Mucosa of stomach (tissue), 1 donor: ENCODE measurements at regions not wholly inside any gene's neighbourhood (a gene's known extent, or its start where the extent isn't known, plus 50 kb on each side); places are given as distances from the start of the nearest gene placed in this dataset.

ENCODE experiments used
- H3K27me3 ChIP-seq: one replicate; pipeline ENCODE4 v1.7.0; 2013; ENCODE audit warnings: mild to moderate bottlenecking, low read length; ENCODE audit not compliant: control insufficient read depth, insufficient read depth
- H3K36me3 ChIP-seq: one replicate; pipeline ENCODE4 v1.7.0; 2013; ENCODE audit warnings: low read length; ENCODE audit not compliant: control insufficient read depth, insufficient read depth
- H3K4me1 ChIP-seq: one replicate; pipeline ENCODE4 v1.7.0; 2013; ENCODE audit warnings: mild to moderate bottlenecking, low read length; ENCODE audit not compliant: control insufficient read depth, insufficient read depth
- H3K4me3 ChIP-seq: one replicate; pipeline ENCODE4 v1.7.0; 2013; ENCODE audit warnings: low read length
- H3K9ac ChIP-seq: one replicate; pipeline ENCODE4 v1.7.0; 2013; ENCODE audit warnings: mild to moderate bottlenecking, low read length, moderate library complexity
- H3K9me3 ChIP-seq: one replicate; pipeline ENCODE4 v1.7.0; 2013; ENCODE audit warnings: mild to moderate bottlenecking, low read length, moderate library complexity; ENCODE audit not compliant: control insufficient read depth
- donor health status: Pancreatic carcinoma.

DNA sequence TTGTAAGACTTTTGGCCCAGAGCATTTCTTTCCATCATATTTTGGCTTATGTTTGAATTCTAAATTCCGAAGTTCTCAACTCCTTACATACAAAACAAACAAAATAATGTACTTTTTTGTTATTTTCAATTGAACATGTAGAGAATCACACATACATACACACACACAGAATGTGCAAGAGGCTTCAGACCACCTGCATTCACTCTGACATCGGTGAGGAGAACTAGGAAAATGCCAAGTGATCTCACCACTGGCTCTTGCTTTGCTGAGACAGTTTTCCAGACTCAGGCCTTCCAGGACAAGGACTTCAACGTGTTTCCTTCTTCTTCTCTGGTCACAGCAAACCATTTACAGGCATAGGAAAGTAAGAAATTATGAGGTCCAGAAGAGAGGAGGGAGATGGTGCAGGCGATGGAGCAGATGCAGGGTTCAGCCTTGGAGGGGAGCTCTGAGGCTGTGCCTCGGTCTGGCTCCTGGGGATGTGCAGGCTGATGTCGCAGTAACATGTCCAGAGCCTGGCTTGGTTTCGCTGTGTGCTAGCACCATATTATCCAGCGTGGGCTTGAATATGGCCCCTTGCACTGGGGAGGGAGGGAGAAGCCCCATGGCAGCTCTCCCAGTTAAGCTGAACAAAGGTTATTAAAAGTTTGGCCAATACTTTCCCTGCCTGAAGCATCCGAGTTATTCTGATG is 93.4 kb downstream of the DACT2 start:
- no peak overlapping the region for H3K4me3 ChIP-seq
- H3K27me3 ChIP-seq, result peaks cover 8% of the 10 kb centered on the region
- no peak overlapping the region for H3K9ac ChIP-seq
- no peaks in the 10 kb centered on the region for H3K36me3 ChIP-seq
- H3K9me3 ChIP-seq, result no peaks in the 10 kb centered on the region
- no peaks in the 10 kb centered on the region for H3K4me1 ChIP-seq

DNA sequence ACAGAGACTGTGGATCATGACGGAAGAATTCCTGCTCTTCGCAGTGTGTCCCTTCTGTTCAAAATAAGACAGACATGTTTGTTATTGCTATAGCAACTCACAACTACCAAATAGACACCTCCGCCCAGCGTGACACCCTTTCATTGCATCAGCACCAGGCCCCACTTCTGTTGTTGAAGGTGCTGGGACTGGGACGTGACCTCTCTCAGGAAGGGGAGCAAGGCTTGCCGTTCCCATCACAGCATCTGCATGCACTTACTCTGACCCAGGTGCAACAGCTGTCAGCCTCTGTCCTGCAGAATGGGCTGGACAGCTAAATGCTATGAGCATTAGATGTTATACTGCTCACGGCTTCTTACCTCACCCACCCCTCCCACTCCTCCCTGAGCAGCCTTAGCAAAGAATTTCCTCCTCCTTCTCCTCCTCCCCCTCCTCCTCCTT is 94.1 kb downstream of the DACT2 start:
- Histone ChIP-seq H3K9me3 (no peaks in the 10 kb centered on the region), H3K4me3 (no peak overlapping the region), H3K27me3 (peaks cover 8% of the 10 kb centered on the region), H3K4me1 (no peaks in the 10 kb centered on the region), H3K36me3 (no peaks in the 10 kb centered on the region), H3K9ac (no peak overlapping the region)

DNA sequence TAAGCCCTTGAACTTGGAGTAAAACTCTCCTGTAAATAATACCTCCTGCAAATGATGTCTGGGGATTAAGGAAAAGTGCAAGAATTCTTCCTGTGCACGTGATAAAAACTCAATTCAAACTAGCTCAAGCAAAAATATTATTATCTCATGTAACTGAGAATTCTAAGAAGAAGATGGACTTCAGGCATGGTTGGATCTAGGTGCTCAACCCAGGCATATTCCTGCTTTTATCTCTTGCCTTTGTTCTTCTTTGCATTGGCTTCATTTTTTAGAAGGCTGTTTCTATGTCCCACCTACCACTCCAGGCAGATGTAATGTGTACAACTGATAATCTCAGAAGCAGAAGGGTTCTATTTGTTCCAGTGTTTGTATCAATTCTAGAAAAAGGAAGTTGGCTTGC is 95.8 kb downstream of the DACT2 start:
- Histone ChIP-seq H3K9me3 (no peaks in the 10 kb centered on the region), H3K36me3 (no peaks in the 10 kb centered on the region), H3K27me3 (peaks cover 4% of the 10 kb centered on the region), H3K4me1 (no peaks in the 10 kb centered on the region), H3K9ac (no peak overlapping the region), H3K4me3 (no peak overlapping the region)

DNA sequence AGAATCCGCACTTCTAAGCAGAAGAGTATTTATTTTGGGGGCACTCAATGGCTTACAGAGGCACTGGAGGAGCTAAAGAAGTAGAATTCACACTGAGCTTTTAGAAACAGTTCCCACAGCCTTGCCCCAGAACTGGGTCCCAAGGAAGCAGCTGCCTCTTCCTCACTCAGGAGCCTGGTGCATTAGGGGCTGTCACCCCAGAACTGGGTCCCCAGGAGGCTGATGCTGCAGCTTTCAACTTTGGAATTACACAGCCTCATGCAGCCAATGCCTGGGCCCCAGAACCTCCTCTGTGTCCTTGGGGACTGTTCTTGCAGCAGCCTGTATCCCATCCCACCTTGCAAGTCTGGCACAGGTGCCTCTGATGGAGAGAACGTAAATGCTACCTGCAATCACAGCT is 96.4 kb downstream of the DACT2 start:
- Histone ChIP-seq H3K9ac (no peak overlapping the region), H3K4me3 (no peak overlapping the region), H3K36me3 (no peaks in the 10 kb centered on the region), H3K9me3 (no peaks in the 10 kb centered on the region), H3K27me3 (peaks cover 3% of the 10 kb centered on the region), H3K4me1 (no peaks in the 10 kb centered on the region)

DNA sequence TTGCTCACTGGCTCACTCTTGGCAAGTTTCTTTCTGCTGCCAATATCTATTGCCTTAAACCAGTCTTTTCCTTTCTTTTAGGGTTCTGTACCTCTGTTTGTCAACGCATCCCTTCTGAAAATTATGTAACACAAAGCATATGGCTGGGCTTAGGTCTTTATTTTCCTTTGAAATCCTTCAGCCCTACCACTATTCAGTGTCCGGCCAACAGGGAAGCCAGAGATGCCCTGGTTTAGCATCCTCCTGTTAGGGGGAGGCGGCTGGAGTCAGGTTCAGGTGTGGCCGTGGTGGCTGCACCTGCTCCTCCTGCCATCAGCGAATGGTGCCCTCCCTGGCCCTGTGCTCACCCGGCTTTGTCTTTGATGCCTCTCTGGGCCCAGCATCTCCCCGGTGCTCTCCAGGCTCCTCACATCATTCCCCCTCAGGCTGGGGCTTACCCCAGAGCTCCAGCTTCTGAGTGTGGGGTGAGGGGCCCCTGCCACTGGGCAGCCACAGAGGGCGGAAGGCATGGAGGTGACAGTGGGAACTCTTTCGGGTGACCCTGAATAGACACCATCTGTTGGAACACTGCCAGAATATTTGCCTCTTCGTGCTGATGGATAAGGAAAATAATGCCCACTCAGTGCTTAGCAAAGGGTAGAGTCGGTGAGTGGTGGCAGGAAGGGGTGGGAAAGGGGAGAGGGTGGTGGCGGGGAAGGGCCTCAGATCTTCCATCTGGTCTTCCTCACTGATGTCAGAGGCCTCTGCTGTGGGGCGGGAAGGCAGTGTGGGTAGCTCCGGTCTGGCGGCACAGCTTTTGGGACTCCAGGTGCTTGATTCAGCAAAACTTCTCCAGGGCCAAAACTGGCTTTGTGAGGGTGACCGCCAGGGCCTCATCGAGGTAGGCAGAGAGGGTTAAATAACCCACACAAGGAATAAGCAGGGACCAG is 97.2 kb downstream of the DACT2 start:
- Histone ChIP-seq H3K4me1 (no peaks in the 10 kb centered on the region), H3K27me3 (peaks cover 3% of the 10 kb centered on the region), H3K4me3 (no peak overlapping the region), H3K36me3 (no peaks in the 10 kb centered on the region), H3K9ac (no peak overlapping the region), H3K9me3 (no peaks in the 10 kb centered on the region)

DNA sequence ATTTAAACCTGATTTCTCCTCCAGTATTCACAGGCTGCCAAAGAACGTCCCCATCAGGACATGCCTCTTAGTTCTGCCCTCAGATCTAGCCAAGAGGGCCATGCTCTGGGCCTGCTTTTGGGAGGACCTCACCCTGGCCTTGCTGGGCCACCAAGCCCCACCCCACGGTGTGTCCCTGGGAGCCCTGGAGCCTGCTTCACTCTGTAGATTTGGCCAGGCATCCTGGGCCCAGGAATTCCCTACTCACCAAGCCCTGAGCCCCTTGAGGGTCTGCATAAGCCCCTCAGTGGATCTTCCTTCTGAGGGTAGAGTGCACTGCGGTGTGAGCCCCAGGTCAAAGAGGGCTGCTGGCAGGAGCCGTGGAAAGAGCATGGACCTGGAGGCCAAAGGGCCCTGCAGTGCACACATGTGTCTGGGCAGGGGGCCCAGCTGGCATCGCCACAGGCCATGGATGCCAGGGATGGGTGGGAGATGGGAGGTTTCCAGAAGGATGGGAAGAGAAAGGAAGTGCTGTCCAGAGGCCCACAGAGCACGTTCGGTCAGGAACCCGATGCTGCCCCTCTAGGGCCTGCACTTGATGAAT is 98.0 kb downstream of the DACT2 start:
- no peak overlapping the region for H3K4me3 ChIP-seq
- H3K4me1 ChIP-seq, result no peaks in the 10 kb centered on the region
- no peak overlapping the region for H3K9ac ChIP-seq
- no peaks in the 10 kb centered on the region for H3K9me3 ChIP-seq
- peaks cover 3% of the 10 kb centered on the region for H3K27me3 ChIP-seq
- no peaks in the 10 kb centered on the region for H3K36me3 ChIP-seq

GRCh38 chr6:168221000-168221399 is 98.6 kb downstream of the DACT2 start:
- no peak overlapping the region for H3K9ac ChIP-seq

GRCh38 chr6:168219804-168220203 is 99.8 kb downstream of the DACT2 start:
- no peaks in the 10 kb centered on the region for H3K27me3 ChIP-seq
- H3K9me3 ChIP-seq, result no peaks in the 10 kb centered on the region
- no peaks in the 10 kb centered on the region for H3K4me1 ChIP-seq
- H3K36me3 ChIP-seq, result no peaks in the 10 kb centered on the region
- H3K9ac ChIP-seq, result no peak overlapping the region
- no peak overlapping the region for H3K4me3 ChIP-seq

More at GRCh38 chr6:168221000-168221399, 98.6 kb downstream of the DACT2 start:
- Histone ChIP-seq H3K9me3 (no peaks in the 10 kb centered on the region), H3K27me3 (peaks cover 3% of the 10 kb centered on the region), H3K4me1 (no peaks in the 10 kb centered on the region), H3K4me3 (no peak overlapping the region), H3K36me3 (no peaks in the 10 kb centered on the region)

DNA sequence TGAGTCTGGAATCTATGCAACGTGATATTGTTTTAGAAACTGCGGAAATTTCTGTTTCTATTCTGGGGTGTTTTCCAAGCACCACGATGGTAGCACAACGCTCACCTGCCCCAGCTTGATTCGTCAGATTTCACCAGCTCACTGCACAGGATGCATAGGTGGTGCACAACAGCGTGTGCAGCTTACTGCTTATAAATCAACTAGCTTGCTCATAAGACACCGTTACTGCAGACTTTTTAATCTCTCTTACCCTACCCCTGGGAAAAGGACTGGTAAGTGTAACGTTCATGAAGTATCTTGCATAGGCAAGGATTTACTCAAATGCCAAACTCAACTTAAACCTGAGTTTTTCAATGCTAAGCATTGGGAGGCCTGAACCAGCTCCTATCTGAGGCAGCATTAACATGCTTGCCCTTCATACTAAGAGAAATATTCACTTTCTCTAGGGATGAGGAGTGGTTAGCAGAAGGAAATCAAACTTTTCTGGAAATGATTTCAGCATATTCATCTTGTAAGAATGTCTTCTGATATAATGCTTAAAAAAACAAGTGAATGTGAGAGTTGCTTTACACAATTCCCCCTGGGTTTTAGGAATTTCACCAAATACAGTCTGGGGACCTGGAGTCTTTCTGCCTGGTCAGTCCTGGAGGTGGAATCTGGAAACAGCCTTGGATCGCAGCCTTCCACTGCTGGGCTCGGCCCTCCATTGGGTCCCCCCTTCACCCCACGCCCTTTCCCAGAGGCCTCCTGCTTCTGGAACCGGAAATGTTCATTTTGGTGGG is 100.6 kb downstream of the DACT2 start:
- H3K9me3 ChIP-seq, result no peaks in the 10 kb centered on the region
- H3K4me3 ChIP-seq, result no peak overlapping the region
- H3K27me3 ChIP-seq, result no peaks in the 10 kb centered on the region
- H3K36me3 ChIP-seq, result no peaks in the 10 kb centered on the region
- H3K4me1 ChIP-seq, result no peaks in the 10 kb centered on the region
- H3K9ac ChIP-seq, result no peak overlapping the region

- H3K4me3 ChIP-seq, result no peak overlapping the region
- no peaks in the 10 kb centered on the region for H3K27me3 ChIP-seq
Measured at GRCh38 chr6:168217880-168218537, 101.6 kb downstream of the DACT2 start.

GRCh38 chr6:168217216-168217879 is 102.2 kb downstream of the DACT2 start:
- no peak overlapping the region for H3K4me3 ChIP-seq
- no peaks in the 10 kb centered on the region for H3K9me3 ChIP-seq
- H3K36me3 ChIP-seq, result no peaks in the 10 kb centered on the region
- no peaks in the 10 kb centered on the region for H3K4me1 ChIP-seq
- no peak overlapping the region for H3K9ac ChIP-seq
- no peaks in the 10 kb centered on the region for H3K27me3 ChIP-seq

More at GRCh38 chr6:168217880-168218537, 101.6 kb downstream of the DACT2 start:
- Histone ChIP-seq H3K4me1 (no peaks in the 10 kb centered on the region), H3K9ac (no peak overlapping the region), H3K36me3 (no peaks in the 10 kb centered on the region), H3K9me3 (no peaks in the 10 kb centered on the region)
